H1 (cell line): ENCODE measurements at regions not wholly inside any gene's neighbourhood (a gene's known extent, or its start where the extent isn't known, plus 50 kb on each side); places are given as distances from the start of the nearest gene placed in this dataset.

Source experiments
- ATF2 ChIP-seq: IDR thresholded peaks from 2 replicates; pipeline ENCODE4 v1.6.1; 2012; ENCODE audit warnings: low read length, inconsistent platforms
- CHD7 ChIP-seq: fragments of 300-600 bp; sonication (generic); IDR thresholded peaks from 2 replicates; pipeline ENCODE4 v1.7.1; 2012; ENCODE audit warnings: low read length, moderate library complexity, mild to moderate bottlenecking, inconsistent platforms; ENCODE audit not compliant: insufficient replicate concordance
- KDM5A ChIP-seq: fragments of 200-600 bp; IDR thresholded peaks from 2 replicates; pipeline ENCODE4 v1.7.1; 2012; ENCODE audit warnings: mild to moderate bottlenecking, low read length, inconsistent platforms, mixed read lengths
- MAFK ChIP-seq: IDR thresholded peaks from 2 replicates; pipeline ENCODE4 v1.6.1; 2012; ENCODE audit warnings: low read depth, mild to moderate bottlenecking, improper control_type of control experiment, low read length
- POU5F1 ChIP-seq: IDR thresholded peaks from 2 replicates; pipeline ENCODE4 v1.6.1; 2011; ENCODE audit warnings: low read depth, mild to moderate bottlenecking, low read length, moderate library complexity
- RXRA ChIP-seq: IDR thresholded peaks from 2 replicates; pipeline ENCODE4 v1.6.1; 2011; ENCODE audit warnings: low read depth, mild to moderate bottlenecking, low read length, moderate library complexity; ENCODE audit not compliant: insufficient read depth

- TF ChIP-seq ATF2 (no peak), RXRA (no peak), KDM5A (no peak), MAFK (no peak), POU5F1 (no peak), CHD7 (no peak)
- TF ChIP-seq, all 59 proteins: peak for 0
Measured at GRCh38 chr1:187078916-187079315, 250.2 kb downstream of the PLA2G4A start (continued).
